NT2/D1 (cell line): ENCODE measurements at regions not wholly inside any gene's neighbourhood (a gene's known extent, or its start where the extent isn't known, plus 50 kb on each side); places are given as distances from the start of the nearest gene placed in this dataset.

Experiments
- DNase-seq: peaks from one replicate; pipeline ENCODE4 v3.0.0-alpha.2; 2011; ENCODE audit warnings: low read depth, low spot score
- H3K27me3 ChIP-seq: 2 replicates; pipeline ENCODE4 v1.6.0; 2011; ENCODE audit warnings: mild to moderate bottlenecking; ENCODE audit not compliant: insufficient read length, insufficient read depth
- H3K36me3 ChIP-seq: 2 replicates; pipeline ENCODE4 v1.6.1; 2011; ENCODE audit warnings: mild to moderate bottlenecking, low read length, mixed read lengths; ENCODE audit not compliant: insufficient read depth, insufficient read length
- H3K4me1 ChIP-seq: 2 replicates; pipeline ENCODE4 v1.5.1; 2011; ENCODE audit not compliant: insufficient read depth, insufficient read length
- H3K4me3 ChIP-seq: 2 replicates; pipeline ENCODE4 v1.5.1; 2011; ENCODE audit warnings: low read depth; ENCODE audit not compliant: insufficient read length
- H3K9ac ChIP-seq: 2 replicates; pipeline ENCODE4 v1.6.0; 2011; ENCODE audit warnings: low read depth; ENCODE audit not compliant: insufficient read length
- H3K9me3 ChIP-seq: 2 replicates; pipeline ENCODE4 v1.5.1; 2011; ENCODE audit warnings: mild to moderate bottlenecking, low read length; ENCODE audit not compliant: insufficient read depth
- SUZ12 ChIP-seq: IDR thresholded peaks from 2 replicates; pipeline ENCODE4 v1.6.1; 2011; ENCODE audit not compliant: insufficient read length, insufficient read depth; ENCODE audit errors: extremely low read depth
- YY1 ChIP-seq: IDR thresholded peaks from 2 replicates; pipeline ENCODE4 v1.6.1; 2011; ENCODE audit not compliant: insufficient read length, insufficient read depth
- ZNF274 ChIP-seq: IDR thresholded peaks from 2 replicates; pipeline ENCODE4 v1.6.1; 2011; ENCODE audit warnings: mild to moderate bottlenecking, low read depth, low read length

- Histone ChIP-seq H3K4me3 (no peak overlapping the region), H3K36me3 (no peaks in the 10 kb centered on the region), H3K27me3 (peaks cover 6% of the 10 kb centered on the region), H3K4me1 (no peaks in the 10 kb centered on the region), H3K9me3 (no peaks in the 10 kb centered on the region), H3K9ac (no peak overlapping the region)
- TF ChIP-seq ZNF274 (no peak), SUZ12 (no peak), YY1 (no peak)
- no peak for DNase-seq
Observed at GRCh38 chr2:236503583-236503982, 66.0 kb upstream of the ACKR3 start.

- Histone ChIP-seq H3K36me3 (no peaks in the 10 kb centered on the region), H3K9ac (no peak overlapping the region), H3K4me3 (no peak overlapping the region), H3K4me1 (no peaks in the 10 kb centered on the region), H3K27me3 (peaks cover 6% of the 10 kb centered on the region), H3K9me3 (no peaks in the 10 kb centered on the region)
- no peak for DNase-seq
- no peak for TF ChIP-seq SUZ12
- TF ChIP-seq YY1 = no peak
- TF ChIP-seq ZNF274 = no peak
Observed at GRCh38 chr2:236505041-236505440, 64.6 kb upstream of the ACKR3 start.

GRCh38 chr2:236505648-236506047 lies 64.0 kb upstream of the ACKR3 start:
- no peak for TF ChIP-seq SUZ12
- no peak for DNase-seq
- Histone ChIP-seq H3K4me3 (no peak overlapping the region), H3K9ac (no peak overlapping the region), H3K4me1 (no peaks in the 10 kb centered on the region), H3K27me3 (peaks cover 6% of the 10 kb centered on the region), H3K9me3 (no peaks in the 10 kb centered on the region), H3K36me3 (no peaks in the 10 kb centered on the region)

GRCh38 chr2:236507393-236508085 lies 62.1 kb upstream of the ACKR3 start:
- Histone ChIP-seq H3K27me3 (peaks cover 6% of the 10 kb centered on the region), H3K4me3 (peak overlapping the region; percentile 25), H3K36me3 (no peaks in the 10 kb centered on the region), H3K9ac (peak overlapping the region; percentile 51), H3K4me1 (no peaks in the 10 kb centered on the region), H3K9me3 (no peaks in the 10 kb centered on the region)
- no peak for DNase-seq
- TF ChIP-seq SUZ12 = no peak
- no peak for TF ChIP-seq YY1
- no peak for TF ChIP-seq ZNF274

- Histone ChIP-seq H3K27me3 (peaks cover 6% of the 10 kb centered on the region), H3K4me1 (no peaks in the 10 kb centered on the region), H3K36me3 (no peaks in the 10 kb centered on the region), H3K4me3 (no peak overlapping the region), H3K9ac (no peak overlapping the region), H3K9me3 (no peaks in the 10 kb centered on the region)
- TF ChIP-seq SUZ12 (no peak), ZNF274 (no peak), YY1 (no peak)
- DNase-seq = no peak
Observed at GRCh38 chr2:236508466-236508865, 61.2 kb upstream of the ACKR3 start.

DNA sequence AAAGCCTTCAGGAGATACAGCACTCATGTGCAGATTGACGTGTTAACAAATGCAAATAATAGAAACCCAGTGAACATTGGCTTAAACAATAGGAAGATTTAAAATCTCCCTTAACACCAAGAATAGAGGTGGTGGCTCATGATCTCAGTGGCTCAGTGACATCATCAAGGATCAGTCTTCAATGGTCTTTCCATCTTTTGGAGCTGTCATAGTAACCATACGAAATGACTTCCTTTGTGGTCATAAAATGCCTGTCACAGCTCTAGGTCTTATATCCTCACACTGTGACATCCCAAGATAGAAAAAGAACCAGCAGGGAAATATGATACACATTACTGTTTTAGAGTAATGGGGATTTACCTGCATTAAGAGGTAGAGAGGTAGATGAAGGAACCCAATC lies 59.6 kb upstream of the ACKR3 start:
- TF ChIP-seq ZNF274 = no peak
- no peak for TF ChIP-seq SUZ12
- TF ChIP-seq YY1 = no peak
- no peak overlapping the region for H3K9ac ChIP-seq
- H3K36me3 ChIP-seq = no peaks in the 10 kb centered on the region
- no peaks in the 10 kb centered on the region for H3K4me1 ChIP-seq
- peaks cover 6% of the 10 kb centered on the region; the same call in 1 of the 2 replicates for H3K9me3 ChIP-seq
- H3K27me3 ChIP-seq = peaks cover 6% of the 10 kb centered on the region
- no peak overlapping the region for H3K4me3 ChIP-seq
- DNase-seq = no peak

- Histone ChIP-seq H3K36me3 (no peaks in the 10 kb centered on the region), H3K4me1 (no peaks in the 10 kb centered on the region), H3K27me3 (peaks cover 6% of the 10 kb centered on the region), H3K4me3 (no peak overlapping the region), H3K9ac (no peak overlapping the region), H3K9me3 (peaks cover 10% of the 10 kb centered on the region; the same call in 1 of the 2 replicates)
- no peak for TF ChIP-seq ZNF274
- TF ChIP-seq YY1 = no peak
- TF ChIP-seq SUZ12 = no peak
- no peak for DNase-seq
Observed at GRCh38 chr2:236511266-236511665, 58.4 kb upstream of the ACKR3 start.

- no peaks in the 10 kb centered on the region for H3K4me1 ChIP-seq
- TF ChIP-seq ZNF274 (no peak), YY1 (no peak), SUZ12 (no peak)
- H3K9me3 ChIP-seq = peaks cover 10% of the 10 kb centered on the region; the same call in 1 of the 2 replicates
- H3K27me3 ChIP-seq = peaks cover 6% of the 10 kb centered on the region
- DNase-seq = no peak
- no peaks in the 10 kb centered on the region for H3K36me3 ChIP-seq
- no peak overlapping the region for H3K4me3 ChIP-seq
- H3K9ac ChIP-seq = no peak overlapping the region
Observed at GRCh38 chr2:236512267-236512666, 57.4 kb upstream of the ACKR3 start.
